ENCODE measurements at regions not wholly inside any gene's neighbourhood (a gene's known extent, or its start where the extent isn't known, plus 50 kb on each side); places are given as distances from the start of the nearest gene placed in this dataset.

DNA sequence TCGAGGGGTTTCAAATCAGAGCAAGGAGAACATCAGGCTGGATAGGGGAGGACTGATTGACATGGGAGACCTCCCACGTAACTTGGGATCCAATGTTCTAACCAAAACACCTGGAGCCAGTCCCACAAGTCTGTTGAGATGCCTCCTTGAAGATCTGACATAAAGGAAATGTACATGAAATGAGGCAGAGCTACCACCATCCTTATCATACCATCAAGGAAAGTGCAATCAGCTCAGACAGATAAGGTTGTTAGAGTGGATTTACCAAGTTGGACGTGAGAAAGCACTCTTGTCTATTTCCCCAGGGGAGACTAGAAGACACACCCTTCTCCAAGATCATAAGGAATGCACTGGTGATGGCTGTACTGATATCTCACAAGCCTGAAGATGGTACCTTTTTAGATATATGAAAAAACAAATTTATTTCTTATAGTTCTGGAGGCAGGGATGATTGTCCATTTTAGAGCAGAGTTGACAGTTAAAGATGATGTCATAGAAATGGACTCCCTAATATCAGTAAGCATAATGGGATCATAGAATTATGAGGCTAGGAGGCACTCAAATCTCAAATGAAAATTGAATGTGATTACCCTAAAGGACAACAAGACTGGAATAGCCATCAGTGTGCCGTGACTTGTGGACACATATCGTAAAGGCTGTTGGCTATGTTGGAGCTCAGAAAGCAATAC lies 129.1 kb upstream of the RAB4A start:
- no peaks in the 10 kb centered on the region for H3F3A ChIP-seq (ENCODE audit: insufficient read depth, low read length)

DNA sequence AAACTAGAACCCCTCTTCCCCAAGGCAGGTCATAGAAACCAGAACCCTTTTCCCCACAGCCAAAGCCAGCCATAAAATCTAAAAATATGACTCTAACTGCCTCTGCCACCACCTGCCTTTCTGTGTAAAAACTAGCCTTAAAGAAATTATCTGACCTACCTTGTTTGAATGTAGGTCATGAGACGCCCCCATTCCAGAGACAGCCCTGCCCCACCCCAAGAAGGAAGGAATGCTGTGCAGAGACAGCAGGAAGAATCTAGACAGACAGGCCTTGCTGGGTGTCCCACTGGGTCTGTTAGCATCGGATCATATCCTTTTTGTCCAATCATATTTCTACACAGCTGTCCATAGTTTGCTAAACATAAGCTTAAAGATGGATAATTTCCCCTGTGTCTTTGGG lies 128.4 kb upstream of the RAB4A start:
- H3K27ac ChIP-seq (ENCODE audit: low read length): no peak overlapping the region
- no peak for DNase-seq

More for the DNA sequence above, 129.1 kb upstream of the RAB4A start:
- TF ChIP-seq EZH2phosphoT487 (IDR thresholded peaks at IDR 0.05; ENCODE audit: low read length): no peak
- TF ChIP-seq CTCF (IDR thresholded peaks at IDR 0.05; ENCODE audit: low read length): no peak
- no peak for TF ChIP-seq EZH2 (optimal IDR thresholded peaks at IDR 0.05; ENCODE audit: low read depth, low read length)
- no peaks in the 10 kb centered on the region for H3K79me2 ChIP-seq (ENCODE audit: low read length)
- H3K36me3 ChIP-seq (replicated peaks; ENCODE audit: insufficient read depth, low read length): no peaks in the 10 kb centered on the region
- H3K27ac ChIP-seq (ENCODE audit: low read length): no peak overlapping the region
- H3K4me3 ChIP-seq (ENCODE audit: low read length): no peak overlapping the region
- no peaks in the 10 kb centered on the region for H3K9me3 ChIP-seq (replicated peaks; ENCODE audit: insufficient read depth, low read length)
- H2AFZ ChIP-seq (ENCODE audit: low read length): no peak overlapping the region
- no peaks in the 10 kb centered on the region for H3K27me3 ChIP-seq (replicated peaks; ENCODE audit: insufficient read depth, low read length)
- no peak for DNase-seq
- no peaks in the 10 kb centered on the region for H3K4me1 ChIP-seq (ENCODE audit: low read length)
- H4K20me1 ChIP-seq (ENCODE audit: insufficient read depth, low read length): no peaks in the 10 kb centered on the region
- no peaks in the 10 kb centered on the region for H3K9me2 ChIP-seq (replicated peaks; ENCODE audit: insufficient read depth, low read length)
- H3K9ac ChIP-seq (ENCODE audit: low read length): no peak overlapping the region
- no peak overlapping the region for H3K4me2 ChIP-seq (ENCODE audit: low read depth, low read length)

GRCh38 chr1:229146647-229147046 lies 124.3 kb upstream of the RAB4A start:
- Histone ChIP-seq H3K9me3 (replicated peaks; ENCODE audit: insufficient read depth, low read length) (no peaks in the 10 kb centered on the region), H3K79me2 (ENCODE audit: low read length) (no peaks in the 10 kb centered on the region), H3K27me3 (replicated peaks; ENCODE audit: insufficient read depth, low read length) (no peaks in the 10 kb centered on the region), H3K4me2 (ENCODE audit: low read depth, low read length) (no peak overlapping the region), H3K9me2 (replicated peaks; ENCODE audit: insufficient read depth, low read length) (no peaks in the 10 kb centered on the region), H3K36me3 (replicated peaks; ENCODE audit: insufficient read depth, low read length) (no peaks in the 10 kb centered on the region), H3K4me1 (ENCODE audit: low read length) (no peaks in the 10 kb centered on the region), H2AFZ (ENCODE audit: low read length) (no peak overlapping the region), H3K9ac (ENCODE audit: low read length) (no peak overlapping the region), H3K4me3 (ENCODE audit: low read length) (no peak overlapping the region), H3F3A (ENCODE audit: insufficient read depth, low read length) (no peaks in the 10 kb centered on the region), H3K27ac (ENCODE audit: low read length) (no peak overlapping the region), H4K20me1 (ENCODE audit: insufficient read depth, low read length) (no peaks in the 10 kb centered on the region)
- DNase-seq: no peak
- TF ChIP-seq EZH2 (optimal IDR thresholded peaks at IDR 0.05; ENCODE audit: low read depth, low read length): no peak
- TF ChIP-seq CTCF (IDR thresholded peaks at IDR 0.05; ENCODE audit: low read length): no peak
- TF ChIP-seq EZH2phosphoT487 (IDR thresholded peaks at IDR 0.05; ENCODE audit: low read length): no peak

More for the DNA sequence above, 128.4 kb upstream of the RAB4A start:
- H3K9ac ChIP-seq (ENCODE audit: low read length): no peak overlapping the region
- no peaks in the 10 kb centered on the region for H3K9me3 ChIP-seq (replicated peaks; ENCODE audit: insufficient read depth, low read length)
- no peaks in the 10 kb centered on the region for H3K4me1 ChIP-seq (ENCODE audit: low read length)
- H3K4me3 ChIP-seq (ENCODE audit: low read length): no peak overlapping the region
- no peaks in the 10 kb centered on the region for H3K27me3 ChIP-seq (replicated peaks; ENCODE audit: insufficient read depth, low read length)
- no peaks in the 10 kb centered on the region for H3K79me2 ChIP-seq (ENCODE audit: low read length)
- H3F3A ChIP-seq (ENCODE audit: insufficient read depth, low read length): no peaks in the 10 kb centered on the region
- no peaks in the 10 kb centered on the region for H4K20me1 ChIP-seq (ENCODE audit: insufficient read depth, low read length)
- TF ChIP-seq CTCF (IDR thresholded peaks at IDR 0.05; ENCODE audit: low read length) (no peak), EZH2 (optimal IDR thresholded peaks at IDR 0.05; ENCODE audit: low read depth, low read length) (no peak), EZH2phosphoT487 (IDR thresholded peaks at IDR 0.05; ENCODE audit: low read length) (no peak)
- H3K36me3 ChIP-seq (replicated peaks; ENCODE audit: insufficient read depth, low read length): no peaks in the 10 kb centered on the region
- H3K9me2 ChIP-seq (replicated peaks; ENCODE audit: insufficient read depth, low read length): no peaks in the 10 kb centered on the region
- no peak overlapping the region for H3K4me2 ChIP-seq (ENCODE audit: low read depth, low read length)
- H2AFZ ChIP-seq (ENCODE audit: low read length): no peak overlapping the region
